GM12878 (cell line): ENCODE measurements at regions not wholly inside any gene's neighbourhood (a gene's known extent, or its start where the extent isn't known, plus 50 kb on each side); places are given as distances from the start of the nearest gene placed in this dataset.

ENCODE experiments used
- ATAC-seq: fragments of 200-7000 bp; cut with Tn5 transposase; 3 replicates; pipeline ENCODE4 v1.9.1; 2020; ENCODE audit warnings: mild to moderate bottlenecking, moderate library complexity
- BruUV-seq: library from RNA; stranded (reverse); fragments of 400-500 nt; replicated peaks from 2 replicates; lab custom pipeline; 2021; lab: Mats Ljungman, UMichigan
- CTCF ChIA-PET: fragments of 300-600 bp; sonication (Branson Sonifier 250); formaldehyde crosslinking; extraction: SDS; loops from one replicate; lab custom pipeline; 2021; ENCODE audit warnings: inconsistent platforms; lab: Yijun Ruan, JAX
- POLR2A ChIA-PET: fragments of 350-600 bp; formaldehyde crosslinking; extraction: SDS; loops from one replicate; lab custom pipeline; 2021; ENCODE audit warnings: inconsistent platforms; lab: Charles Lee
- RAD21 ChIA-PET: fragments of 300-600 bp; sonication (Branson Sonifier 250); formaldehyde crosslinking; loops from one replicate; lab custom pipeline; 2023; ENCODE audit warnings: antibody characterized with exemption; ENCODE audit not compliant: unreplicated experiment; lab: Charles Lee
- SMC1A ChIA-PET: fragments of 300-600 bp; sonication (Branson Sonifier 250); formaldehyde crosslinking; loops from one replicate; lab custom pipeline; 2023; ENCODE audit not compliant: unreplicated experiment, uncharacterized antibody; lab: Charles Lee
- DNase-seq: peaks from one replicate; pipeline ENCODE4 v3.0.0-alpha.2; 2011; ENCODE audit warnings: low read depth, low spot score
- FAIRE-seq: peaks from 3 replicates; lab custom pipeline; 2011; peaks lifted over from hg19 to GRCh38; lab: Jason Lieb, UNC
- H2AFZ ChIP-seq: 2 replicates; pipeline ENCODE4 v1.6.0; 2011; ENCODE audit warnings: low read depth, low read length, control low read depth; ENCODE audit not compliant: control insufficient read depth
- H3K27ac ChIP-seq: 2 replicates; pipeline ENCODE4 v1.5.1; 2011; ENCODE audit warnings: control low read depth; ENCODE audit not compliant: control insufficient read depth, insufficient read depth
- H3K27me3 ChIP-seq, 2 experiments: replicated peaks in 1 of 2; 2 replicates each; pipeline versions ENCODE4 v1.6.0 to v1.6.1; 2011; ENCODE audit warnings: low read length in 1 of 2; ENCODE audit not compliant: control insufficient read depth in 2 of 2, insufficient read depth in 2 of 2
- H3K36me3 ChIP-seq, 2 experiments: 2 replicates each; pipeline ENCODE4 v1.5.1; 2011; ENCODE audit warnings: low read length in 1 of 2; ENCODE audit not compliant: control insufficient read depth in 2 of 2, insufficient read depth in 2 of 2
- H3K4me1 ChIP-seq: 2 replicates; pipeline ENCODE4 v1.6.1; 2011; ENCODE audit warnings: mild to moderate bottlenecking, low read length, moderate library complexity, mixed read lengths; ENCODE audit not compliant: control insufficient read depth, insufficient read depth
- H3K4me2 ChIP-seq: 2 replicates; pipeline ENCODE4 v1.6.0; 2011; ENCODE audit warnings: control low read depth; ENCODE audit not compliant: control insufficient read depth, insufficient read depth
- H3K4me3 ChIP-seq: fragments of 200-600 bp; sonication (generic); 2 replicates; pipeline ENCODE4 v1.5.1; 2016
- H3K79me2 ChIP-seq: 2 replicates; pipeline ENCODE4 v1.6.0; 2011; ENCODE audit warnings: low read length; ENCODE audit not compliant: control insufficient read depth, insufficient read depth
- H3K9ac ChIP-seq: 2 replicates; pipeline ENCODE4 v1.8.0; 2011; ENCODE audit warnings: low read length, control low read depth, mixed read lengths; ENCODE audit not compliant: control insufficient read depth, insufficient read depth
- H3K9me3 ChIP-seq: replicated peaks from 3 replicates; pipeline ENCODE4 v1.5.1; 2011; ENCODE audit warnings: mild to moderate bottlenecking, low read length; ENCODE audit not compliant: control insufficient read depth, insufficient read depth
- H4K20me1 ChIP-seq: 2 replicates; pipeline ENCODE4 v1.6.0; 2011; ENCODE audit not compliant: control insufficient read depth, insufficient read depth
- CREB1 ChIP-seq: IDR thresholded peaks from 2 replicates; pipeline ENCODE4 v1.6.1; 2012; ENCODE audit warnings: low read depth, mild to moderate bottlenecking, inconsistent platforms
- DPF2 ChIP-seq: fragments of 450-650 bp; IDR thresholded peaks from 2 replicates; pipeline ENCODE4 v1.6.1; 2017; ENCODE audit warnings: mild to moderate bottlenecking
- EP300 ChIP-seq, 2 experiments: fragments of 150-350 bp in 1 of 2; IDR thresholded peaks; 2 replicates each; pipeline ENCODE4 v1.6.1; 2011 to 2012; ENCODE audit warnings: low read depth in 2 of 2, low read length in 2 of 2, borderline replicate concordance in 1 of 2, improper control_type of control experiment in 1 of 2, inconsistent platforms in 1 of 2; ENCODE audit not compliant: control insufficient read depth in 1 of 2
- GATAD2B ChIP-seq: fragments of 450-650 bp; conservative IDR thresholded peaks from 2 replicates; pipeline ENCODE4 v1.6.1; 2017; ENCODE audit warnings: low read depth, mild to moderate bottlenecking, moderate library complexity
- HDAC2 ChIP-seq: fragments of 200-600 bp; sonication (generic); IDR thresholded peaks from 2 replicates; pipeline ENCODE4 v1.6.1; 2017
- MEF2B ChIP-seq: fragments of 450-650 bp; IDR thresholded peaks from 2 replicates; pipeline ENCODE4 v1.6.1; 2018; ENCODE audit warnings: mild to moderate bottlenecking, moderate library complexity; ENCODE audit not compliant: partially characterized antibody, poor library complexity, severe bottlenecking
- PAX5 ChIP-seq: IDR thresholded peaks from 2 replicates; pipeline ENCODE4 v1.6.1; 2011; ENCODE audit warnings: low read depth, low read length, borderline replicate concordance
- WGBS: methylation state at CpG from one replicate; pipeline ENCODE4 v1.1.6; 2016; ENCODE audit warnings: low lambda C conversion rate; ENCODE audit not compliant: insufficient replicate concordance, insufficient coverage; ENCODE audit errors: missing lambda C conversion rate; 5-methylcytosine and 5-hydroxymethylcytosine counted together
- in situ Hi-C: fragments of 300-500 bp; cut with MboI; formaldehyde crosslinking; loops from 9 replicates; pipeline ENCODE4 v1.14.3; 2018; ENCODE audit warnings: mixed read lengths
- intact Hi-C: fragments of 100-400 bp; cut with micrococcal nuclease; formaldehyde crosslinking; loops from one replicate; pipeline ENCODE4 v1.14.2; 2022; ENCODE audit not compliant: unreplicated experiment
- TF ChIP-seq, protein P1 (sequence below): fragments of 450-650 bp; IDR thresholded peaks from 2 replicates; pipeline ENCODE4 v1.6.1; 2016; ENCODE audit warnings: mild to moderate bottlenecking
- TF ChIP-seq, protein P2 (sequence below), 3 experiments: IDR thresholded peaks in 2 of 3; conservative IDR thresholded peaks in 1 of 3; 2 replicates each; pipeline ENCODE4 v1.5.1; 2011; ENCODE audit warnings: low read depth in 3 of 3, low read length in 3 of 3, mild to moderate bottlenecking in 3 of 3, control low read depth in 2 of 3, moderate library complexity in 2 of 3, inconsistent platforms in 1 of 3, mixed read lengths in 1 of 3; ENCODE audit not compliant: control insufficient read depth in 2 of 3, insufficient read depth in 1 of 3; ENCODE audit errors: extremely low read depth in 1 of 3
- TF ChIP-seq, protein P3 (sequence below): fragments of 450-650 bp; formaldehyde crosslinking; IDR thresholded peaks from 2 replicates; pipeline ENCODE4 v1.5.0; 2022; ENCODE audit warnings: mild to moderate bottlenecking, missing genetic modification characterization

DNA sequence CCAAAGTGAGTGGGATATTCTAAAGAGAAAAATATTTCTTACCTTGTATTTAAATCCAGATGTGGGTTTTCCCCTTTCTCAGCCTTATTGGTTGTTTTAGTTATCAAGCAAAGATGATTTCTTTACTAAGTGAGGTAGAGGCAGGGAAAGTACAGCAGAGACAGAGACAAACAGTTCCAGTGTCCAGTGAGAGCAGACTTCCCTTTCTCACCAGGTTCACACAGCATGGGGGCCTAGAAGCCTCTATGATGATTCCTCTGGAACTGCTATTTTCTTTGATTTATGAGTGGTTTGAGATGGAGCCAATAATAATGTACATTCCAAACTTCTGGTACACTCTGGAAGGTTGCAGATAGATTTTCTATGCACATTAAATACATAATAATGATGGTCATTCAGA lies 234.0 kb upstream of the MARCKS start (continued):
- TF ChIP-seq, protein P1, sequence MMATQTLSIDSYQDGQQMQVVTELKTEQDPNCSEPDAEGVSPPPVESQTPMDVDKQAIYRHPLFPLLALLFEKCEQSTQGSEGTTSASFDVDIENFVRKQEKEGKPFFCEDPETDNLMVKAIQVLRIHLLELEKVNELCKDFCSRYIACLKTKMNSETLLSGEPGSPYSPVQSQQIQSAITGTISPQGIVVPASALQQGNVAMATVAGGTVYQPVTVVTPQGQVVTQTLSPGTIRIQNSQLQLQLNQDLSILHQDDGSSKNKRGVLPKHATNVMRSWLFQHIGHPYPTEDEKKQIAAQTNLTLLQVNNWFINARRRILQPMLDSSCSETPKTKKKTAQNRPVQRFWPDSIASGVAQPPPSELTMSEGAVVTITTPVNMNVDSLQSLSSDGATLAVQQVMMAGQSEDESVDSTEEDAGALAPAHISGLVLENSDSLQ: peak; percentile 59
- TF ChIP-seq, protein P2, sequence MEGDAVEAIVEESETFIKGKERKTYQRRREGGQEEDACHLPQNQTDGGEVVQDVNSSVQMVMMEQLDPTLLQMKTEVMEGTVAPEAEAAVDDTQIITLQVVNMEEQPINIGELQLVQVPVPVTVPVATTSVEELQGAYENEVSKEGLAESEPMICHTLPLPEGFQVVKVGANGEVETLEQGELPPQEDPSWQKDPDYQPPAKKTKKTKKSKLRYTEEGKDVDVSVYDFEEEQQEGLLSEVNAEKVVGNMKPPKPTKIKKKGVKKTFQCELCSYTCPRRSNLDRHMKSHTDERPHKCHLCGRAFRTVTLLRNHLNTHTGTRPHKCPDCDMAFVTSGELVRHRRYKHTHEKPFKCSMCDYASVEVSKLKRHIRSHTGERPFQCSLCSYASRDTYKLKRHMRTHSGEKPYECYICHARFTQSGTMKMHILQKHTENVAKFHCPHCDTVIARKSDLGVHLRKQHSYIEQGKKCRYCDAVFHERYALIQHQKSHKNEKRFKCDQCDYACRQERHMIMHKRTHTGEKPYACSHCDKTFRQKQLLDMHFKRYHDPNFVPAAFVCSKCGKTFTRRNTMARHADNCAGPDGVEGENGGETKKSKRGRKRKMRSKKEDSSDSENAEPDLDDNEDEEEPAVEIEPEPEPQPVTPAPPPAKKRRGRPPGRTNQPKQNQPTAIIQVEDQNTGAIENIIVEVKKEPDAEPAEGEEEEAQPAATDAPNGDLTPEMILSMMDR (IDR thresholded peaks at IDR 0.05 in 2 of 3, conservative IDR thresholded peaks at IDR 0.05 in 1 of 3; ENCODE audit: control insufficient read depth in 2 of 3, extremely low read depth in 1 of 3, insufficient read depth in 1 of 3, low read depth in 3 of 3, low read length in 3 of 3): no peak
- TF ChIP-seq, protein P3, sequence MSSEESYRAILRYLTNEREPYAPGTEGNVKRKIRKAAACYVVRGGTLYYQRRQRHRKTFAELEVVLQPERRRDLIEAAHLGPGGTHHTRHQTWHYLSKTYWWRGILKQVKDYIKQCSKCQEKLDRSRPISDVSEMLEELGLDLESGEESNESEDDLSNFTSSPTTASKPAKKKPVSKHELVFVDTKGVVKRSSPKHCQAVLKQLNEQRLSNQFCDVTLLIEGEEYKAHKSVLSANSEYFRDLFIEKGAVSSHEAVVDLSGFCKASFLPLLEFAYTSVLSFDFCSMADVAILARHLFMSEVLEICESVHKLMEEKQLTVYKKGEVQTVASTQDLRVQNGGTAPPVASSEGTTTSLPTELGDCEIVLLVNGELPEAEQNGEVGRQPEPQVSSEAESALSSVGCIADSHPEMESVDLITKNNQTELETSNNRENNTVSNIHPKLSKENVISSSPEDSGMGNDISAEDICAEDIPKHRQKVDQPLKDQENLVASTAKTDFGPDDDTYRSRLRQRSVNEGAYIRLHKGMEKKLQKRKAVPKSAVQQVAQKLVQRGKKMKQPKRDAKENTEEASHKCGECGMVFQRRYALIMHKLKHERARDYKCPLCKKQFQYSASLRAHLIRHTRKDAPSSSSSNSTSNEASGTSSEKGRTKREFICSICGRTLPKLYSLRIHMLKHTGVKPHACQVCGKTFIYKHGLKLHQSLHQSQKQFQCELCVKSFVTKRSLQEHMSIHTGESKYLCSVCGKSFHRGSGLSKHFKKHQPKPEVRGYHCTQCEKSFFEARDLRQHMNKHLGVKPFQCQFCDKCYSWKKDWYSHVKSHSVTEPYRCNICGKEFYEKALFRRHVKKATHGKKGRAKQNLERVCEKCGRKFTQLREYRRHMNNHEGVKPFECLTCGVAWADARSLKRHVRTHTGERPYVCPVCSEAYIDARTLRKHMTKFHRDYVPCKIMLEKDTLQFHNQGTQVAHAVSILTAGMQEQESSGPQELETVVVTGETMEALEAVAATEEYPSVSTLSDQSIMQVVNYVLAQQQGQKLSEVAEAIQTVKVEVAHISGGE: no peak

- ChIA-PET RAD21 (interaction anchor here (0.7 to 14.0 kb wide), 26 partner anchors 9 to 746 kb away, joined by 3 to 395 read pairs (median 5); no protein-coding TSS in a partner anchor), CTCF (interaction anchor here (0.6 to 15.8 kb wide), 14 partner anchors 11 to 319 kb away, joined by 3 to 146 read pairs (median 4); no protein-coding TSS in a partner anchor), POLR2A (interaction anchor here (0.9 to 15.9 kb wide), 10 partner anchors 9 to 337 kb away, joined by 3 to 304 read pairs (median 6); no protein-coding TSS in a partner anchor), SMC1A (interaction anchor here (0.7 to 15.5 kb wide), 34 partner anchors 6 to 339 kb away, joined by 3 to 489 read pairs (median 4); no protein-coding TSS in a partner anchor)
- H3K4me3 ChIP-seq: peak overlapping the region; percentile 30; the same call in 1 of the 2 replicates
- H3K9ac ChIP-seq: peak overlapping the region; percentile 5; the same call in 1 of the 2 replicates
- no peak for FAIRE-seq
- 0% methylated on average over 3 of the region's 3 CpGs for WGBS
- H3K9me3 ChIP-seq: no peaks in the 10 kb centered on the region
- peak; percentile 31 for ATAC-seq
- peaks cover 66% of the 10 kb centered on the region for H3K4me1 ChIP-seq
- intact Hi-C loops (loop anchor here (1.0 to 5.0 kb wide), 2 partner anchors 64 to 249 kb away; no protein-coding TSS in a partner anchor), in situ Hi-C loops (loop anchor here (25.0 kb wide), 2 partner anchors 1789 to 1889 kb away; no protein-coding TSS in a partner anchor)
- peak overlapping the region; percentile 66 for H3K4me2 ChIP-seq
- DNase-seq: no peak
- no TSS peak for BruUV-seq
- no peaks in the 10 kb centered on the region for H3K36me3 ChIP-seq
- no peak overlapping the region for H2AFZ ChIP-seq
- H4K20me1 ChIP-seq: no peaks in the 10 kb centered on the region
- no peaks in the 10 kb centered on the region for H3K27me3 ChIP-seq
- peak overlapping the region; percentile 100 for H3K27ac ChIP-seq
- peaks cover 26% of the 10 kb centered on the region for H3K79me2 ChIP-seq
- TF ChIP-seq CREB1 (peak; percentile 28; the same call in 1 of the 2 replicates), PAX5 (no peak), HDAC2 (no peak), EP300 (IDR thresholded peaks at IDR 0.05; ENCODE audit: borderline replicate concordance in 1 of 2, control insufficient read depth in 1 of 2, low read depth in 2 of 2, low read length in 2 of 2) (peak; percentile 48 to 78; a peak in 3 of 4 replicates), MEF2B (peak; percentile 44), GATAD2B (0 out of 2 replicates have a peak, but pooled peaks have one; percentile 20), DPF2 (peak; percentile 93; the same call in 1 of the 2 replicates)
- TF ChIP-seq, protein P3: no peak
Measured at GRCh38 chr6:113625850-113626249, 231.3 kb upstream of the MARCKS start.
